T-helper 9 cell (primary cell): ENCODE measurements at regions not wholly inside any gene's neighbourhood (a gene's known extent, or its start where the extent isn't known, plus 50 kb on each side); places are given as distances from the start of the nearest gene placed in this dataset.
"Not testable (repeated sequence)": the region's sequence is repeated elsewhere in the genome, so short reads cannot be mapped to it uniquely, and the experiment has no call there.

Experiments
- DNase-seq: peaks from one replicate; pipeline ENCODE4 v3.0.0-alpha.2; 2020

DNA sequence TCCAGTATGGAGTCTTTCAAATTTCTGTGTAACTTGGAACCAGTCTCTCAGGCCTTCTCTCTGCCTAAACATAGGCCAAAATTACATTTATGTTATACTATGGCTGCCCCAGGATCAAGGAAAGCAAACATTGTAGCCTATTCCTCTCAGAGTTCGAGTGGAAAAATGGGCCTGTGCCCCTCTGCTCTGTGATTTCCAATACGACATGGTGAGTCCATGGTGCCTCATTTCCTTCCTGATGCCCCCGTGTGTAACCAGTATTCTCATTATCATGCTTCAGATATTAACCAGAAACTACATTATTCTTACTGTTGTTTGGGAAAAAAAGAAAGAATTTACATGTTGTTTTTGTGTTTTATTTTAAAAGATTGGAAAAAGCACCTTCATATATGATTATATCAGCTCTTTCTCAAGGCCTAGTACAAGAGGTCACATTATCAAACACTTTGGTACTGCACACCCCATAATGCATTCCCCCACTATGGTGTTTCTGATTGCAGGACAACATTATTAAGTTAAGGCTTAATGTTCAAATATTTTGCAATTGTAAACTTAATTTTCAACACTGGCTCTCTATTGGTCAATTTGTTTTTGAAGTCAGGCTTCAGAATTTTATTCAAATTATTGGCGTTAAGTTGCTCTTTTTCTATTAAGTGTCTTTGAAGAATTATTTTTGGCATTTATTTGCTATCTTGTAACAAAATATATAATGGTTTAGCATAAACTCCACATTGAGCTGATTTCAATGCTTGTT is 151.8 kb upstream of the SLC27A6 start:
- DNase-seq: no peak

DNA sequence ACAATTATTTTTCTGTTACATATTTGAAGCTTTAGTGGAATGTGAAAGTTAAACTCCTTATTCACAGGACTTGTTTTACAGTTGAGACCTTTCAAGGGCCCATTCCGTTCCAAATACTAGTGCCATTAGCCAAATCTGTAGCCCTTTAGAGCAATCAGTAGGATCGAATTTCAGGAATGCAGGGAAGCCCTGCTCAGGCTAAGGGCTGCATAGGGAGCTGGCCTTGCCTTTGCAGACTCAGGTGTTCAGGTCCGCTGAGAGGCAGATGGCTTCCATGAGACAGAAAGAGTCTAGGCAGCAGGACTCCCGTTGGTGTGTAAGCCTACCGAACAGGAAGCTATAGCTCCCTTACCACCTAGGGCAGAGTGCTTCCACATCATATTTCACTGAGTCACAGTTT is 150.1 kb upstream of the SLC27A6 start:
- DNase-seq: no peak

DNA sequence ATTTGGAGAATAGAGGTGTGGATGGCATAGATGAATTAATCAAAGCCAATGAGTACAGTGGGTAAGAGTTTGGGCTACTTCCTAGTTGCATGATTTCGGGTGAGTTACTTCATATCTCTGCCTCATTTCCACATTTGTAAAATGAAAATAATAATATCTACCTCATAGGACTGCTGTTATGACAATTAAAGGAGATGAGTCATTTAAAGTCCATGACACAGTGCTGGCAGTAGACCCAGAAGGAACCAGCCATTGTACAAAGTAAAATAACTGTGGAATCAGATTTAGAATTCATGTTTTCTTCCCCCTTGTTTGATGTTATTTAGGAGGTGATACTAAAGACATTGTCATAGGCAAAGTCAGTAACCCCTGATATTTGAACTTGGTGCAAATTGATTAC is 139.5 kb upstream of the SLC27A6 start:
- no peak for DNase-seq

DNA sequence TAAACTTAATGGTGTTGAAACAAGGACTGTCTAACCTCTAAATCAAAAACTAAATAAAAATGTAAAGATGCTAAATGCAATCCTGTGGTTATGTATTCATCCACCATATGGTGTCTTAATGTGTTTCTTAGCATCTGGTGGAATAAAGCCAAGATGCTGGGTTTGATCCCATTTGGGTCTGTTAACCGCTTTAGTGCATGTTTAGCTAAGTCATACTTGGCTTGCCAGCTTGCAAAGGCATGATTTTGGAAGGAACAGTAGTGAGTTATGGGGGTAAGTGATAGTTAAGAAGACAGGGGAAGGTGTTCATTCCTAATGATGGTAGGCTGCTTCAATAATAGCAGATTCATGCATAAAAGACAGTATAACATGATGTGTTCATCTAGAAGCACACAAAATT is 139.0 kb upstream of the SLC27A6 start:
- no peak for DNase-seq

DNA sequence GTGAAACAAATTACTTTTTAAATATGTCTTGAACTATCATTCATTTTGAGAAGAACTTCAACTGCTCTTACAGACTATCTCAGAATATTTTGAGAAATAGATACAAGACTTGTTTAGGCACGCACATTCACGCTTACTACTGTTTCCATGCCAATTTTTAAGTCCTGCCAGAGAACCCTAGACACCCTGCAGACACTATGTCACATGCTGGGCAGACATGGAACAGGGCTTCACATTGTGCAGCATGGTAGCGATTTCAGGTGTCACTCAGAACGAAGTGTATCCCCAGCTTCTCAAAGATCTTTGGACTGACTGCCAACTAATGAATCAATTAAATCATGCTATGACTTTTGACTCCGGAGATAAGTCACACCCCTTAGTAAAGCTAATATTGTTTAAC is 128.7 kb upstream of the SLC27A6 start:
- DNase-seq: no peak

DNA sequence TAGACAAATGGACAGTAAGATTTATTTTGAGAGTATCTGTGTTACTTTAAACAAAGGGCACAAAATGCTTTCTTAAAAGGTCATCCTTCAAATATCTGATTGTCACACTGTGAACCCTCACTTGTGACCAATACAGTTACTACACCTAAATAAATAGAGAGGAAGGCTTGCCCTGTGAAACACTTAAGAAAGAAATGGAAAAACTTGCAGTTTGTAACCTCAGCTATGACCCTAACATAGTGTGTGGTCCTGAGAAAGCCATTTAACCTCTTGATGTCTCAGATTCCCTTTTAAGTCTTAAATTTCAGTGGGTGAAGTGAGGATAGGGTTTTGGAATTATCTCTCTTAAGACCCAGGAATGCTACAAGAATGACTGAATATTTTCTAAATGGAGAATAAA is 126.7 kb upstream of the SLC27A6 start:
- DNase-seq: no peak

DNA sequence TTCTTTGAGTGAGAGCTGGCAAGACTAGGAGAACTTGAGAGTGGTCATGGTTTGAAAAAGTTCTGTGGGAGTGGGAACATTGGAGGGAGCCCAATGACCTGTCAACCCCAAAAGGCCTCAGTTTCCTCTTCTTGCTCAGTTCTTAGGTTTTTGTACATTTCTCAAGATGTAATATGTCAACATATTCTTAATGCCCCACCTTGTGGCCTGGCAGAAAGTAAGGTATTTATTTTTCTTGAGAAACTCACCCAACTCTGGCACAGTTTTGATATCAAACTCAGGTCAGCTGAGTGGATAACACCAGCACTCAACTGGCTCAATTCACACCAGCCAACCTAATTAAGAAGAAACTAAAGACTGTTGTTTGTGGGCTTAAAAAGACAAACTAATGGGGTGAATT is 123.0 kb upstream of the SLC27A6 start:
- DNase-seq: no peak

DNA sequence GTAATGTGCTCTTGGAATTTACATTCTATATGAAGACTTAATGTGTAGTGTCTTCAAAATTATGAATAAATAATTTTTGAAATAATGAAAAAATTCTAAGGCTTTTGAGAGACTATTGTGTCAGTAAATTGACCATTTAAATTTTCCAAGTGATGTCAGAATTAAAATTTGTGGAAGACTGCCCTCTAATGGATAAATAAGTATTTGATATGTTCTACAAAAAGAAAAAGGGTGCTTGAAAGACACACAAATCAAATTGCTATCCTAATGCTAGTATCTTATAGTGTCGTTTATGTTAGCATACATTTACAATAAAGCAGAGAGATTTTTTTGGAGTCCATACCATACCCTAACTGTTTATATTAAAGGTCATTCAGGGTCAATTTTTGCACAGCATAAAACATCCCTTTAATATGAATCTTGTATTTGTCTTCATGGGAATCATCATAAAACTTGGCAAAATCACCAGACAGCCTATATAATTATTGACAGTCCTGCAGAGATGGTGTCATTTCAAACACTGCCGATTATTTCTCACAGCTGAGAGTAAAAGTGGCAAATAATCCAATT is 120.8 kb upstream of the SLC27A6 start:
- DNase-seq: no peak

DNA sequence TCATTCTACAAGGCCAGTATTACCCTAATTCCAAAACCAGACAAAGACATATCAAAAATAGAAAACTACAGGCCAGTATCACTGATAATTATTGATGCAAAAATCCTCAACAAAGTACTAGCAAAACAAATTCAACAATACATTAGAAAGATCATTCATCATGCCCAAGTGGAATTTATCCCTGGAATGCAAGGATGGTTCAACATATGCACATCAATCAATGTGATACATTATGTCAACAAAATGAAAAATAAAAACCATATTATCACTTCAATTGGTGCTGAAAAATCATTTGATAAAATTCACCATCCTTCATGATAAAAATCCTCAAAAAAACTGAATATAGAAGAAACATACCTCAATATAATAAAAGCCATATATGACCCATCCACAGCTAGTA is 115.2 kb upstream of the SLC27A6 start:
- no peak for DNase-seq

DNA sequence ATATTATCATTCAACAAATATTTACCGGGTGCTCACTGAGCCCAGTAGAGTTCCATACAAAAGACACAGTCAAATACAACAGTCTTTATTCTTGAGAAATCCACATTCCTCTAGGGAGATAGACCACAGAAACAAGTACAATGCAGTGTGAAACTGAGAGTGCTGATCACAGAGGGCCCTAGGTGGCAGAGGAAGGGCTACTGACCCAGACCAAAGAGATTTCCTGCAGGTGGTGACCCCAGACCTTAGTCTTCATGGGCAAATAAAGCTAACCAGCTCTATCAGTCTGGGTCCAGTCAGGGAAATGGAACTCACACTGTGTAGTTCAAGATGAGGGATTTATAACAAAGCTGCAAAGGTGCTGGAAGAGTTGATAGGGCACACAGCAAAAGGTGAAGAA is 110.4 kb upstream of the SLC27A6 start:
- no peak for DNase-seq

DNA sequence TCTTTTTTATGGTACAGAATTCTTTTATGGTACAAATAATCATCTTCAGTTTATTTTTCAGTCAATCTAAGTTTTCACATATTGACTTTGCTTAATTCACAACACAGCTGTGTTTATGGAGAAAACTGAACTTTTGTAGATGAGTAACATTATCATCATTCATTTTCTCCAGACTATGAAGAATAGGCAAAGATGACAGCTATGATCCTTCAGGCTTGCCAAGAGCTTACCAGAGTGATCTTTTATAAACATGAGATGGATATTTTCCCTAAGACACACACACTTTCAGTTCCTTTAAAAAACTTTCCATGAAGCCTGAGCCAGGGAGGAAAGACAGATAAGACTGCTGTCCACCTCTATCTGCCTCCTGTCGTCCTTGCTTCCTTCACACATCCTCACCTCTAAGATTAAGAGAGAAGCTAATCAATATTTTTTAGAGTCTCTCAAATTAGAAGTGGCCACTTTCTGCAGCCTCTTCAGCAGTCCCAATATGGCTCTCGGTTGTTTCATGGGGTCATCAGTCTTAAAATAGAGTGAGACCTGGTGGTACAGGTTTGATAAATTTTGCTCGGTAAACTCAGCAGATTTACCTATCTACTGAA is 108.1 kb upstream of the SLC27A6 start:
- DNase-seq: no peak

DNA sequence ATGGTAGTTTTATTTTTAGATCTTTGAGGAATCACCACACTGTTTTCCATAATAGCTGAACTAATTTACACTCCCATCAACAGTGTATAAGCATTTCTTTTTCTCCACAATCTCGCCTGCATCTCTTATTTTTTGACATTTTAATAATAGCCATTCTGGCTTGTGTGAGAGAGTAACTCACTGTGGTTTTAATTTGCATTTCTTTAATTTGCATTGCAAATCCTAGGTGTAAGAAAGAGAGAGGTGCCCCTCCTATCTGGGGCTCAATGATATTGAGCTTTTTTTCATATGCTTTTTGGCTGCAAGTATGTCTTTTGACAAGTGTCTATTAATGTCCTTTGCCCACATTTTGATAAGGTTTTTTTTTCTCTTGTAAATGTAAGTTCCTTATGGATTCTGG is 106.3 kb upstream of the SLC27A6 start:
- DNase-seq: no peak

DNA sequence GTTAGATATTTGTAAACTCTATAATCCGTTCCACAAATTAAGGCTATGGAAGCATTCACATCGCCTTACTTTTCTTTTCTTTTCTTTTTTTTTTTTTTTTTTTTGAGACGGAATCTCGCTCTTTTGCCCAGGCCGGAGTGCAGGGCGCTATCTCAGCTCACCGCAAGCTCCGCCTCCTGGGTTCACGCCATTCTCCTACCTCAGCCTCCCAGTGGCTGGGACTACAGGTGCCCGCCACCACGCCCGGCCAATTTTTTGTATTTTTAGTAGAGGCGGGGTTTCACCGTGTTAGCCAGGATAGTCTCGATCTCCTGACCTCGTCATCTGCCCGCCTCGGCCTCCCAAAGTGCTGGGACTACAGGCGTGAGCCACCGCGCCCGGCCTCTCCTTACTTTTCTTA is 104.1 kb upstream of the SLC27A6 start:
- DNase-seq: not testable (repeated sequence)

DNA sequence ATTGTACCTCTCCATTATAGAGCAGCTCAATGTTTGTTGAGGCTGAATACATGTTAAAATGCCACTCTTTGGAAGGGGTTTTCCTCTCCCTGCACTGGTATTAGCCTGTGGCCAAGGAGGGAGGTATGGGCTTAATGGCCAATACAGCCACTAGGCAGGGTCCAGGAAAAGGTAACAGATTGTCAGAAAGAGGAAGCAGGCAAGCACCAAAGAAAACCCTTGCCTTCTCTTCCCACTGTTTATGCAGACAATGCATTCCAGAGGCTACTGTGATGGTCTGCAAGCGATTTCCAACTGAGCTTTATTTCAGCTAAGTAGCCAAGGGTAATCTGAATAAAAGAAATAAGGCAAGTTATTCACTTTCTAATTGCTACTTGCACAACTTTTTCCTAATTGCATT is 95.3 kb upstream of the SLC27A6 start:
- no peak for DNase-seq

DNA sequence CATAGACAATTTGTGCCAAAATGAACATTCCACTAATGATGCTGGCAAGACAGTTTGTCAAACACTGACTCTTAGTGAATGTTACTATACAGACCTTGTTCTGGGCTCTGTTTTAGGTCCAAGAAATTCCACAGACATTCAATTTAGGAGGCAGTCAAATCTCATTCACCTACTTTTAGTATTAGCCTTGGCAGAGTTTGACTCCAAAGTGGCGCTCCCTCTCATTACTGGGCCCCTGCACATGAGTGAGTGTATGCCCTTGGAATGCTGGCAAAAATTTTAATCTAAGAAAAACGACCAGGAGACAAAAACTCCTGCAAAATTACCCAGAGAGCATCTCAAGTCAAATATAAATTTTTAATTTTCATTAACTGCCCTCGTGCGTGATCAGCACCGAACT is 94.9 kb upstream of the SLC27A6 start:
- DNase-seq: no peak

DNA sequence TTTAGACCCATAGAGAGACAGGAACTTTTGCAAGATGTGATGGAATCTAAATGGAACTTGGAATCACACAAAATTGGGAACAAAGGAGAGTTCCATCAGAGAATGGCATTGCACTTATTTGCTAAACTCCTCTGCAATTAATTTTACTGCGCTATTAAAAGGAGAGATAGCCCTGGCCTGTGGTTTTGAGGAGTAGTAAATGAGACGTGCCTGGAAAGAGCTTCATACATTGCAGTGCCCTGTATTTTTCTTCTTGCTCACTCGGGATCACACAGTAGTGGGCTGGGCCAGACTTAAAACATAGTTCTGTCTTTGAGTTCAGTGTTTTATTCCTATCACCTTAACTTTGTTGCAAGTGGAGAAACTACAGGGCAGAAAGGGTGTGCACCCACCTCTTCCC is 94.4 kb upstream of the SLC27A6 start:
- DNase-seq: no peak

DNA sequence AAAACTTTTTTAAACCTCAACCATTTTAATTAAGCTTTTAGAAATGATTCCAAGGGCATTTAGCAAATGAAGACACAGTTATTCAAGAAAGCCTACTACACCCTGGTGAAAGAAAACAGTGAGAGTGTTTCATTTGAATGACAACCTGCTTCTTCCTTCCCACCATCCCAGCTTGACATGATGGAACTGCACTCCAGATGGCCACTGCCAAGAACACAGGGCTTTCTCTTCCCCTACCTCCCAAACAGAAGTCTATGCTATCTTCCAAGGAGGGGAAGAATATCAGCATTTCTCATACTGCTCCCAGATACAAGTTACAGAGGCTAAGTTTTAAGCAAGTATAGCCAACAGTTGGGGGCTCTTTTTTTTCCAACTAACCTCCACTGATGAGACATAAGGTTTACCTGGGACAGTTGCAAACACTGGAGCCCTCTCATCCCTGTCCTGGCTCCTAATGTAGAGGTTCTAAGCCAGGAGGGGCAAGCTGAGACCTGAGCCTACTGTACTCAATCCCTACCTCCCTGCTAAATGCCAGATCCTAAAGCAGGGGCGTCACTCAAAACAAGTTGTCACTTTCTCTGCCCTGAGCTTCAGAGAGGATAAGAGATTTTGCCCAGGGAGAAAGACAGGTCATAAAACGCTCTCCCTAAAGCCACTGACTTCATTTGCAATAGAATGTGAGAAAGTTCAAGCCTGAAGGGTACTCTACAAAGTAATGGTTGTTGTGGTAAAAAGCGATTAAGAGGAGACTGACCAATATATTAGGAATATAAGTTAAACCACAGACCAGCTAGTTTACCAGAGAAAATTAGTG is 88.5 kb upstream of the SLC27A6 start:
- DNase-seq: no peak

DNA sequence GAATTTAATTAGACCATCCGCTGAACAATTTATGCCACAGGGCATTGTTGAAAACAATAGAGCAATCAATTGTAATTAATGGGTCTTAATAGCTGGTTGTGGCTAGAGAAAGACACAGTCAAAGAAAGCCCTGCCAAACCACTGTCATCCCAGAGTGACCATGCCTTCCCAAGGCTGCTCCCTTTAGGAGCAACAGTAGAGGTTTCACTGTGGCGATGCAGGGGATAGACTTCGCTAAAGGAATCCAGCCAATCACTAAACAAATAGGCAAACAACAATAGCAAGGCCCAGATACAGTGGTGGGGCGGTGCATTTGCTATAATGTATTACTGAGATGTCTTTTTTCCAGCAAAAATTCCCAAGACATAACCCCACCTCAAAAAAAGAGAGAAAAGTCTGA is 87.8 kb upstream of the SLC27A6 start:
- DNase-seq: no peak

DNA sequence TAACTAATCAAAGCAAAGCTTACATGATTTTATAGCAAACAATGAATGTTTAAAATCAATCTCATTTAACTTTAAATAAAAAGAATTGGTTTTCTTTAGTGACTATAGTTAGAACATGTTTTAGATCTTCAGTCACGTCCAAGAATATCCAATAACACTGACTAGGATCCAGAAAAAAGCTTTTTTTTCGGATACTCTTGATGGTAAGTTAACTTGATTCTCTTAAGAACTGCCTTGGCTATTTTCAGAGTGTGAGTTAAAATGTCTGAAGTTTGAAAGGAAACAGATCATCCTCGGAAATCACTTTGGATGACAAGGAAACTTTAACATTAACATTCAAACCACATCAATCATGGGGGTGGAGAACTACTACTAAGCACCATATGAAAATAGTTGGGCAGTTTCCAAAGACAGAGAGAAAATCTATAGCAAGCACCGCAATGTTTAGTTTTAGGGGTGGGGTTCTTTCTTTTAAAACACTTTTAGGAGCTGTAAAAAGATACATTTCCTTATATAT is 83.7 kb upstream of the SLC27A6 start:
- DNase-seq: no peak

DNA sequence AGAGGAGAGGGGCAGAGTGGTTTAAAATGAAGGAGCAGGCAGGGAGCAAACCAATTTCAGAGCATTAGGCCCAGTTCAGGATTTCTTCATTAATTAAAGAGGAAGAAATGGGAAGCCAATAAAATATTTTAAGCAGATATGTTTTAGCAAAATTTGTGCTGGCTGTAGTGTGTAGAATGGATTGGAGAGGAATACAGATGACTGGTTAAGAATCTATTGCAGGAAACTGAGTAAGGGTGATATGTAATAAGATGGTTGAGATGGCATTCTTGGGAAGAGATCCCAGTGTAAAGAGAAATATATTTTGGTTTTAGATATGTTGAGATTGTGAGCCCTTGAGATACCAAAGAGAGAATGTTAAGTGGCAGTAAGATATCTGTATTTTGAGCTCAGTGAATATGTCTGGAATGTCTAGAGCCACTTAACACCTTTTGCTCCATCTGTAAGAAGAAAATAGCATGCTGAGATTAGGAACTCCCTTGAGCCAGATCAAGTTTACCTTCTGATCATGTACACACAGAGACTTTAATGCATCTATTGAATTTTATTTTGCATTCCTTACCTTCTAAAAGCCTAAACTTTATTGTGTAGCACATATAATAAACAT is 79.5 kb upstream of the SLC27A6 start:
- no peak for DNase-seq

DNA sequence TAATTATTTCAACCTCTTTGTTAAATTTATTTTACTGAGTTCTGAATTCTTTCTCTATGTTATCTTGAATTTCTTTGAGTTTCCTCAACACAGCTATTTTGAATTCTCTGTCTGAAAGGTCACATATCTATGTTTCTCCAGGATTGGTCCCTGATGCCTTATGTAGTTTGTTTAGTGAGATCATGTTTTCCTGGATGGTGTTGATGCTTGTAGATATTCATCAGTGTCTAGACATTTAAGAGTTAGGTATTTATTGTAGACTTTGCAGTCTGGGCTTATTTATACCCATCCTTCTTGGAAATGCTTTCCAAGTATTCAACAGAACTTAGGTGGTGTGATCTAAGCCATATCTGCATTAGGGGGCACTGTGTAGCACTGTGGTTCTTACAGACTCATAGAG is 70.2 kb upstream of the SLC27A6 start:
- DNase-seq: no peak

DNA sequence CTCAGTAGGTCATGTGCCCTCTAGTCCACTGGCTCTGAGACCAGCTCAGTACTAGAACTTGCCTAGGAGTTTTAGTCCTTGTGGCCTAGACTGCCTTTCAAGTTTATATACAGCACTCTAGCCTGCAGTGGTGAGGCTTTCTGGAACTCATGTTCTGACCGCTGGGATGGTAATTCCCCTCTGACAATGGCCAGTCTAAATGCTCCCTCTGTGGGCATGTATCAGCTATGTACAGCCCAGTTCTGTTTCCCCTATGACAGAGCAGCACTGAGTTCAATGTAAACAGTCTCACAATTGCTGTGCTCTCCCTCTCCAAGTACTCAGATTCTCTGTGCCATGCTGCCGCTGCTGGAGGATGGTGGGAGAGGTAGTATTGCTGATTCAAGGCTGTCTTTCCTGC is 68.6 kb upstream of the SLC27A6 start:
- DNase-seq: no peak

DNA sequence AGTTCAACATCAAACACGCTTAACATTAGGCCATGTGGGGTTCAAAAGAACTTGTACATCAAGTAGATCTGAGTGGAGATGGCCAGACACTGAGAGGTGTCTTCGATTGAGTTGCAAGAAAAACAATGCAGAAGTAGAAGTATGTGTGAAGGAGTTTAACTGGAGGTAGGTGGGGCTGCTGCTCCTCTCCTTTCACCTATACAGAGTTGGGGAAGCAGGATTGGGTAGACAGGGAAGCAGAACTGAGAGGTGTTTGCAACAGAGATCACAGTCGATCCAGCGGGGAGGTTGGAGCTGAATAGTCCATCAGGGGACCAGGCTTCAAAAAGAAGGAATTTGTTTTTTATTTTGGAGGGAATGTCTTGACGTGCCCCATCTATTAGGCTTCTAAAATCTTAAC is 61.7 kb upstream of the SLC27A6 start:
- no peak for DNase-seq
